GM19463 (cell line): ENCODE measurements at regions not wholly inside any gene's neighbourhood (a gene's known extent, or its start where the extent isn't known, plus 50 kb on each side); places are given as distances from the start of the nearest gene placed in this dataset.
A peak's percentile ranks its signal among the peaks of the same experiment; 100 is the strongest.

Experiments
- ATAC-seq: cut with Tn5 transposase; IDR thresholded peaks from one replicate; pipeline ENCODE4 v1.9.1; 2021; ENCODE audit warnings: mild to moderate bottlenecking, moderate library complexity; ENCODE audit not compliant: unreplicated experiment

GRCh38 chr22:46065691-46066454 is 84.5 kb upstream of the PPARA start:
- ATAC-seq: no peak

- ATAC-seq: no peak
Measured at GRCh38 chr22:46066691-46067090, 83.6 kb upstream of the PPARA start.

GRCh38 chr22:46067159-46068111 is 82.9 kb upstream of the PPARA start:
- ATAC-seq: no peak

- ATAC-seq: no peak
Measured at GRCh38 chr22:46068181-46068592, 82.1 kb upstream of the PPARA start.

- ATAC-seq: no peak
Measured at GRCh38 chr22:46068593-46069491, 81.5 kb upstream of the PPARA start.

- no peak for ATAC-seq
Measured at GRCh38 chr22:46069521-46070214, 80.7 kb upstream of the PPARA start.

GRCh38 chr22:46070215-46070802 is 80.0 kb upstream of the PPARA start:
- ATAC-seq: peak; percentile 16

GRCh38 chr22:46070803-46071450 is 79.4 kb upstream of the PPARA start:
- ATAC-seq: peak; percentile 32

GRCh38 chr22:46071451-46072109 is 78.7 kb upstream of the PPARA start:
- ATAC-seq: peak; percentile 15

GRCh38 chr22:46072110-46072881 is 78.0 kb upstream of the PPARA start:
- ATAC-seq: no peak

- no peak for ATAC-seq
Measured at GRCh38 chr22:46072981-46073682, 77.2 kb upstream of the PPARA start.

GRCh38 chr22:46073683-46074504 is 76.4 kb upstream of the PPARA start:
- ATAC-seq: no peak

- no peak for ATAC-seq
Measured at GRCh38 chr22:46074771-46075551, 75.4 kb upstream of the PPARA start.

- no peak for ATAC-seq
Measured at GRCh38 chr22:46075764-46076531, 74.4 kb upstream of the PPARA start.
